ENCODE measurements at regions not wholly inside any gene's neighbourhood (a gene's known extent, or its start where the extent isn't known, plus 50 kb on each side); places are given as distances from the start of the nearest gene placed in this dataset.
"Not testable (repeated sequence)": the region's sequence is repeated elsewhere in the genome, so short reads cannot be mapped to it uniquely, and the experiment has no call there.

DNA sequence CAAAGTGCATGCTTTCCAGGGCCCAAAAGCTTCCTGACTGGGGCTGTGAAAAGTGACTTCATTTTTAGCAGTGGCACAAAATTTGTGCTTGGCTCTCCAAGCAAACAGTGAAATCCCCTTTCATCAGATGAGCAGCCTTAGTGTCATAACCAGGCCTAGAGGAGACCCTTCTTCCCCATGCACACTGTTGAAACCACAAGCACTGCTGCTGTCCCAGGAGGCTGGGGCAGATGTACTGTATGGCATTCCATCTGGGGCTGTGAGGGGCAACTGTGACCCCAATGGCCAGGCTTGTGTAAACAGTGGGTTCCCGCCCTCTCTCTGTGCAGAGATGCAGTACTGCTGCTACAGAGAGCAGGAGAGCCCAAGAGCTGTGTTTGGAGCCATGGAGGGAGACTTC is 184.1 kb downstream of the SPIN4 start:
- TF ChIP-seq MED1 (CRISPR knock-in tag; IDR thresholded peaks at IDR 0.05; ENCODE audit: borderline replicate concordance); RUNX1 (IDR thresholded peaks at IDR 0.05; ENCODE audit: low read depth); CHCHD3 (CRISPR knock-in tag; IDR thresholded peaks at IDR 0.05); TRIM28 (IDR thresholded peaks at IDR 0.05); NR2C2 (CRISPR knock-in tag; IDR thresholded peaks at IDR 0.05); NR2C2 (tag; IDR thresholded peaks at IDR 0.05); RCOR1 (IDR thresholded peaks at IDR 0.05; ENCODE audit: borderline replicate concordance in 1 of 2, low read depth in 2 of 2, low read length in 2 of 2); POLR2AphosphoS5 (IDR thresholded peaks at IDR 0.05; ENCODE audit: control insufficient read depth, insufficient read depth, low read depth, low read length); BRCA1 (IDR thresholded peaks at IDR 0.05); BRCA1 (CRISPR knock-in tag; IDR thresholded peaks at IDR 0.05): not testable (repeated sequence)
- TF ChIP-seq, protein P1, sequence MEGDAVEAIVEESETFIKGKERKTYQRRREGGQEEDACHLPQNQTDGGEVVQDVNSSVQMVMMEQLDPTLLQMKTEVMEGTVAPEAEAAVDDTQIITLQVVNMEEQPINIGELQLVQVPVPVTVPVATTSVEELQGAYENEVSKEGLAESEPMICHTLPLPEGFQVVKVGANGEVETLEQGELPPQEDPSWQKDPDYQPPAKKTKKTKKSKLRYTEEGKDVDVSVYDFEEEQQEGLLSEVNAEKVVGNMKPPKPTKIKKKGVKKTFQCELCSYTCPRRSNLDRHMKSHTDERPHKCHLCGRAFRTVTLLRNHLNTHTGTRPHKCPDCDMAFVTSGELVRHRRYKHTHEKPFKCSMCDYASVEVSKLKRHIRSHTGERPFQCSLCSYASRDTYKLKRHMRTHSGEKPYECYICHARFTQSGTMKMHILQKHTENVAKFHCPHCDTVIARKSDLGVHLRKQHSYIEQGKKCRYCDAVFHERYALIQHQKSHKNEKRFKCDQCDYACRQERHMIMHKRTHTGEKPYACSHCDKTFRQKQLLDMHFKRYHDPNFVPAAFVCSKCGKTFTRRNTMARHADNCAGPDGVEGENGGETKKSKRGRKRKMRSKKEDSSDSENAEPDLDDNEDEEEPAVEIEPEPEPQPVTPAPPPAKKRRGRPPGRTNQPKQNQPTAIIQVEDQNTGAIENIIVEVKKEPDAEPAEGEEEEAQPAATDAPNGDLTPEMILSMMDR (IDR thresholded peaks at IDR 0.05 in 2 of 3, conservative IDR thresholded peaks at IDR 0.05 in 1 of 3; ENCODE audit: insufficient read depth in 2 of 3, low read depth in 1 of 3, low read length in 3 of 3), result not testable (repeated sequence)
- TF ChIP-seq, protein P2, sequence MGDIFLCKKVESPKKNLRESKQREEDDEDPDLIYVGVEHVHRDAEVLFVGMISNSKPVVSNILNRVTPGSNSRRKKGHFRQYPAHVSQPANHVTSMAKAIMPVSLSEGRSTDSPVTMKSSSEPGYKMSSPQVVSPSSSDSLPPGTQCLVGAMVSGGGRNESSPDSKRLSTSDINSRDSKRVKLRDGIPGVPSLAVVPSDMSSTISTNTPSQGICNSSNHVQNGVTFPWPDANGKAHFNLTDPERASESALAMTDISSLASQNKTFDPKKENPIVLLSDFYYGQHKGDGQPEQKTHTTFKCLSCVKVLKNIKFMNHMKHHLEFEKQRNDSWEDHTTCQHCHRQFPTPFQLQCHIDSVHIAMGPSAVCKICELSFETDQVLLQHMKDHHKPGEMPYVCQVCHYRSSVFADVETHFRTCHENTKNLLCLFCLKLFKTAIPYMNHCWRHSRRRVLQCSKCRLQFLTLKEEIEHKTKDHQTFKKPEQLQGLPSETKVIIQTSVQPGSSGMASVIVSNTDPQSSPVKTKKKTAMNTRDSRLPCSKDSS (IDR thresholded peaks at IDR 0.05; ENCODE audit: low read depth, partially characterized antibody), result not testable (repeated sequence)

All from K562 (cell line).